GM12875 (cell line): ENCODE measurements at regions not wholly inside any gene's neighbourhood (a gene's known extent, or its start where the extent isn't known, plus 50 kb on each side); places are given as distances from the start of the nearest gene placed in this dataset.

Source experiments
- H3K4me3 ChIP-seq: one replicate; pipeline ENCODE4 v1.5.1; 2011; ENCODE audit warnings: low read depth, low read length, control low read depth
- CTCF ChIP-seq: IDR thresholded peaks from 2 replicates; pipeline ENCODE4 v1.5.1; 2011; ENCODE audit warnings: low read depth, mild to moderate bottlenecking, control low read depth, inconsistent platforms, low read length, moderate library complexity, borderline replicate concordance; ENCODE audit not compliant: insufficient read depth

DNA sequence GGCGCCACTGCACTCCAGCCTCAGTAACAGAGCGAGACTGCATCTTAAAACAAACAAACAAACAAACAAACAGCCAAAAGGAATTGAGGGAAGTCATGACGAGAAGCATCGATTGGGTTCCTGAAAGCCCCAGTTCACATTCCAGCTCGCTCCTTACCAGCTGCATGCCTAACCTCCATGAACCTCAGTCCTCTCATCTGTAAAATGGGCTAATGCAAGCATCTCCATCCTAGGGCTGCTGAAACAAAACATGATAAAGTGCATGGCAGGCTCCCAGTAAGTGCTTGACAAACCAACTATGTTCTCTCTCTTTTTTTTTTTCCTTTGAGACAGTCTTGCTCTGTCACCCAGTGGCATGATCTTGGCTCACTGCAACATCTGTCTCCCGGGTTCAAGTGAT is 79.7 kb upstream of the DISP3 start:
- TF ChIP-seq CTCF: no peak

GRCh38 chr1:11400155-11400554 is 78.8 kb upstream of the DISP3 start:
- H3K4me3 ChIP-seq: no peak overlapping the region
- no peak for TF ChIP-seq CTCF

More for the DNA sequence above, 79.7 kb upstream of the DISP3 start:
- no peak overlapping the region for H3K4me3 ChIP-seq

DNA sequence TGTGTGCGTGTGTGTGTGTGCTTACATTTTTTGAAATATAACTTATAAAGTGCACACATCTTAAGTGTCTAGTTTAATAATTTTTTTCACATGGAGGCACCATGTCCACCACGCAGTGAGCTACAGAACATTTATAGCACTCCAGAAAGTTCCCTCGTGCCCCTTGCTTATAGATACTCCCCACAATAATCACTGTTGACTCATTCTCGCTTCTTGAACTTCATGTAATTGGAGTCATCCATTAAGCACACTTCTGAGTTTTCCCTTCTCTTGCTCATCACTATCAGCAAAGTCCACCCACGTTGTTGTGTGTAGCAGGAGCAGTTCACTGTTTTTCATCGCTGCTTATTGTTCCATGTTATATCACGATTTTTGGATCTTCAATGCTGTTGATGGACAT is 78.4 kb upstream of the DISP3 start:
- no peak for TF ChIP-seq CTCF

DNA sequence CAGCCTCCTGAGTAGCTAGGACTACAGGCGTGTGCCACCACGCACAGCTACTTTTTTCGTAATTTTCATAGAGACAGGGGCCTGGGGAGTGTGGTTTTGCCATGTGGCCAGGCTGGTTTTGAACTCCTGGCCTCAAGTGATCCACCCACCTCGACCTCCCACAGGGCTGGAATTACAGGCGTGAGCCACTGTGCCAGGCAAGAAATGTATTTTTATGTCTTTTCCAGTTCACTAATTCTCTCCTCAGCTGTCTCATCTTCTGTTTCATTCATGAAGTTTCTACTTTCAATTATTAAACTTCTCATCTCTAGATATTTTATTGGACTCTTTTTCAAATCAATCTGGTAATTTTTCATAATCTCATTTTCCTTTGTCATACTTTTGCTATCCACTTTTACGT is 72.1 kb upstream of the DISP3 start:
- H3K4me3 ChIP-seq: no peak overlapping the region
- TF ChIP-seq CTCF: no peak

More for the DNA sequence above, 78.4 kb upstream of the DISP3 start:
- no peak overlapping the region for H3K4me3 ChIP-seq

DNA sequence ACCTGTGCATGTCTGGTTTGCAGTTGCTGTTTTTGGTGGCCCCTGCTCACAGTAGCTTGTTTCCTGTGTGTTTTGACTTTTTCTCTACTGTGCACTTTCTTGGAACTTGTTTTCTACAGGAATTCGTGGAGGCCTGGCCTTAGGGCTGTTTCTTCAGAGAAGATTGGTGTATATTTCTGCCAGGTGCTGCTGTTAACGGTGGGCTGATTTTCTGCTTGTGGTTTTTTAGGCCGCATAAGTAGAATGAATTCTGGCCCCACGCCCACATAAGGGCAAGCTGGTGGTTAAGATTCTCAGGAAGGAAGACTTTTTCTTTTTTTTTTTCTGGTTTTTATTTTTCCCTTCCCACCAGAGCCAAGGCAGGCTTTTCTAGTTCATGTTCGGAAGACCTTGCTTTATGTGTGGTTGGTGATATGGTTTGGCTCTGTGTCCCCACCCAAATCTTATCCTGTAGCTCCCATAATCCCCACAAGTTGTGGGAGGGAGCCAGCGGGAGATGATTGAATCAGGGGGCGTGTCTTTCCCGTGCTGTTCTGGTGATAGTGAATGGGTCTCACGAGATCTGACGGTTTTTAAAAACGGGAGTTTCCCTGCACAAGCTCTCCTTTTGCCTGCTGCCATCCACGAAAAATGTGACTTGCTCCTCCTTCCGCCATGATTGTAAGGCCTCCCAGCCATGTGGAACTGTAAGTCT is 71.5 kb upstream of the DISP3 start:
- no peak overlapping the region for H3K4me3 ChIP-seq
- TF ChIP-seq CTCF: no peak

GRCh38 chr1:11412141-11412540 is 66.8 kb upstream of the DISP3 start:
- TF ChIP-seq CTCF: no peak
- no peak overlapping the region for H3K4me3 ChIP-seq

DNA sequence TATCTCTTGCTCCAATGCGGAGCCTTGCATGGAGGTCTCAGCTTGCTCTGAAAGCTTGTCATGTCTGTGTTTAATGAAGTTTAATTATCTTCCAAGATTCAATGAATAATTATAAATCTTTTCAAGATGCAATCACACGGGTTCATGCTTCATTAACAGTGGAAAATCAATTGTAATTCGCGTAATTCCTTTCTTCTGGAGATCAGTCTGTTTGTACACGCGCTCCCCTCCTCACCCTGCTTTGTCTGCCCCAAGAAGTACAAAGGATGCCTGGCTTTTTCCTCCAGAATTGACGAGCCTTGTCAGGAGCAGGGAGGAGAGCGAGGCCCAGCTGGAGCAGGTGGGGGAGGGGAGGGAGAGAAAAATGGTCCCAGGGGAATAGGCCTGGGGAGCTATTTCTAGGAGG is 65.0 kb upstream of the DISP3 start:
- no peak for TF ChIP-seq CTCF
- H3K4me3 ChIP-seq: no peak overlapping the region
